RWPE1 (cell line): ENCODE measurements at regions not wholly inside any gene's neighbourhood (a gene's known extent, or its start where the extent isn't known, plus 50 kb on each side); places are given as distances from the start of the nearest gene placed in this dataset.

Experiments used
- CTCF ChIA-PET: fragments of 350-600 bp; sonication (Branson Sonifier 250); formaldehyde crosslinking; extraction: SDS; loops from one replicate; lab custom pipeline; 2021; lab: Yijun Ruan, JAX
- POLR2A ChIA-PET: fragments of 400-600 bp; formaldehyde crosslinking; extraction: SDS; loops from one replicate; lab custom pipeline; 2020; ENCODE audit warnings: antibody characterized with exemption; ENCODE audit not compliant: low non-redundant PET; lab: Yijun Ruan, JAX
- DNase-seq: peaks from one replicate; pipeline ENCODE4 v3.0.0; 2012; ENCODE audit warnings: low spot score
- H3K27ac ChIP-seq: fragments of 450-650 bp; 2 replicates; pipeline ENCODE4 v1.5.1; 2017
- CTCF ChIP-seq: fragments of 450-650 bp; conservative IDR thresholded peaks from 2 replicates; pipeline ENCODE4 v1.5.1; 2017; ENCODE audit warnings: low read depth, mild to moderate bottlenecking

GRCh38 chr6:53974941-53975340 lies 136.3 kb upstream of the MLIP start:
- no peak overlapping the region for H3K27ac ChIP-seq
- ChIA-PET CTCF (interaction anchor here (0.6 kb wide), 1 partner anchor 204 kb away, joined by 5 read pairs; no protein-coding TSS in a partner anchor), POLR2A (no interaction called here)
- no peak for DNase-seq
- no peak for TF ChIP-seq CTCF

- no peak for DNase-seq
- POLR2A ChIA-PET, result interaction anchor here (0.6 kb wide), 1 partner anchor 534 kb away, joined by 4 read pairs; no protein-coding TSS in a partner anchor
- CTCF ChIA-PET, result interaction anchor here (0.6 to 1.6 kb wide), 3 partner anchors 20 to 743 kb away, joined by 3 read pairs; no protein-coding TSS in a partner anchor
- H3K27ac ChIP-seq, result no peak overlapping the region
- no peak for TF ChIP-seq CTCF
Measured at GRCh38 chr6:53975941-53976615, 135.2 kb upstream of the MLIP start.

GRCh38 chr6:53977551-53977950 lies 133.7 kb upstream of the MLIP start:
- no peak for TF ChIP-seq CTCF
- ChIA-PET CTCF (interaction anchor here (0.6 to 1.6 kb wide), 3 partner anchors 22 to 253 kb away, joined by 3 read pairs; no protein-coding TSS in a partner anchor), POLR2A (no interaction called here)
- no peak overlapping the region for H3K27ac ChIP-seq
- no peak for DNase-seq

- ChIA-PET POLR2A (no interaction called here), CTCF (no interaction called here)
- DNase-seq, result peak; percentile 34
- no peak overlapping the region for H3K27ac ChIP-seq
- peak; percentile 86 for TF ChIP-seq CTCF
Measured at GRCh38 chr6:53979468-53980067, 131.7 kb upstream of the MLIP start.

GRCh38 chr6:53982366-53983050 lies 128.7 kb upstream of the MLIP start:
- ChIA-PET CTCF (no interaction called here), POLR2A (no interaction called here)
- peak; percentile 61 for DNase-seq
- no peak overlapping the region for H3K27ac ChIP-seq
- TF ChIP-seq CTCF, result no peak

- ChIA-PET CTCF (no interaction called here), POLR2A (no interaction called here)
- DNase-seq, result no peak
- H3K27ac ChIP-seq, result peak overlapping the region; percentile 58
- no peak for TF ChIP-seq CTCF
Measured at GRCh38 chr6:53983301-53983700, 127.9 kb upstream of the MLIP start.
